IMR-90 (cell line): ENCODE measurements at regions not wholly inside any gene's neighbourhood (a gene's known extent, or its start where the extent isn't known, plus 50 kb on each side); places are given as distances from the start of the nearest gene placed in this dataset.

Source experiments
- ATAC-seq: fragments of 200-7000 bp; cut with Tn5 transposase; 2 replicates; pipeline ENCODE4 v1.9.1; 2020; ENCODE audit warnings: low read depth, mild to moderate bottlenecking, moderate library complexity
- BruUV-seq: library from RNA; stranded (reverse); fragments of 400-500 nt; replicated peaks from 2 replicates; lab custom pipeline; 2021; lab: Mats Ljungman, UMichigan
- CTCF ChIA-PET: fragments of 300-600 bp; formaldehyde crosslinking; extraction: SDS; loops from one replicate; lab custom pipeline; 2021; ENCODE audit warnings: antibody characterized with exemption; lab: Yijun Ruan, JAX
- POLR2A ChIA-PET: fragments of 300-600 bp; sonication (Branson Sonifier 250); formaldehyde crosslinking; loops from one replicate; lab custom pipeline; 2022; ENCODE audit warnings: antibody characterized with exemption; ENCODE audit not compliant: unreplicated experiment; lab: Charles Lee
- DNase-seq: peaks from one replicate; pipeline ENCODE4 v3.0.0; 2013
- H2AFZ ChIP-seq: replicated peaks from 2 replicates; pipeline ENCODE3; 2013; ENCODE audit warnings: low read length, mild to moderate bottlenecking; ENCODE audit not compliant: poor library complexity
- H2AK5ac ChIP-seq: 2 replicates; pipeline ENCODE4 v1.6.1; 2013; ENCODE audit warnings: low read depth, low read length, inconsistent platforms
- H2AK9ac ChIP-seq: replicated peaks from 2 replicates; pipeline ENCODE3; 2013; ENCODE audit warnings: mild to moderate bottlenecking, low read depth, low read length, moderate library complexity; ENCODE audit not compliant: poor library complexity
- H2BK120ac ChIP-seq: 2 replicates; pipeline ENCODE4 v1.6.1; 2013; ENCODE audit warnings: low read depth, low read length, inconsistent platforms
- H2BK15ac ChIP-seq: 3 replicates; pipeline ENCODE4 v1.6.1; 2013; ENCODE audit warnings: low read depth, low read length, inconsistent platforms
- H2BK20ac ChIP-seq: 2 replicates; pipeline ENCODE4 v1.6.1; 2013; ENCODE audit warnings: low read depth, mild to moderate bottlenecking, inconsistent platforms, low read length, moderate library complexity
- H2BK5ac ChIP-seq: 2 replicates; pipeline ENCODE4 v1.6.1; 2013; ENCODE audit warnings: mild to moderate bottlenecking, low read depth, low read length, inconsistent platforms; ENCODE audit not compliant: poor library complexity, severe bottlenecking
- H3K14ac ChIP-seq: replicated peaks from 2 replicates; pipeline ENCODE4 v1.6.1; 2013; ENCODE audit warnings: low read depth, low read length, inconsistent platforms
- H3K18ac ChIP-seq: 2 replicates; pipeline ENCODE4 v1.6.1; 2013; ENCODE audit warnings: low read depth, low read length, control low read depth
- H3K23ac ChIP-seq: 2 replicates; pipeline ENCODE4 v1.6.1; 2013; ENCODE audit warnings: low read depth, low read length, inconsistent platforms
- H3K27ac ChIP-seq: 2 replicates; pipeline ENCODE4 v1.5.1; 2013; ENCODE audit warnings: mild to moderate bottlenecking, control low read depth, low read length; ENCODE audit not compliant: insufficient read depth
- H3K27me3 ChIP-seq: 2 replicates; pipeline ENCODE4 v1.6.1; 2013; ENCODE audit warnings: low read length; ENCODE audit not compliant: control insufficient read depth, insufficient read depth
- H3K36me3 ChIP-seq: 2 replicates; pipeline ENCODE4 v1.6.1; 2013; ENCODE audit warnings: low read length, mixed read lengths; ENCODE audit not compliant: control insufficient read depth, insufficient read depth
- H3K4ac ChIP-seq: 2 replicates; pipeline ENCODE4 v1.6.1; 2013; ENCODE audit warnings: low read depth, low read length, inconsistent platforms
- H3K4me1 ChIP-seq: 2 replicates; pipeline ENCODE4 v1.6.1; 2013; ENCODE audit warnings: low read length, mixed read lengths; ENCODE audit not compliant: control insufficient read depth, insufficient read depth
- H3K4me2 ChIP-seq: 2 replicates; pipeline ENCODE4 v1.6.1; 2013; ENCODE audit warnings: low read depth, mild to moderate bottlenecking, control low read depth, low read length, moderate library complexity
- H3K4me3 ChIP-seq: 2 replicates; pipeline ENCODE4 v1.5.1; 2013; ENCODE audit warnings: low read depth, mild to moderate bottlenecking, control low read depth, low read length, moderate library complexity; ENCODE audit not compliant: insufficient read depth
- H3K56ac ChIP-seq: 2 replicates; pipeline ENCODE4 v1.6.1; 2013; ENCODE audit warnings: low read length, inconsistent platforms; ENCODE audit not compliant: insufficient read depth; ENCODE audit errors: extremely low read depth
- H3K79me1 ChIP-seq, 2 experiments: 2 replicates each; pipeline ENCODE4 v1.6.1; 2013; ENCODE audit warnings: low read length in 2 of 2, inconsistent platforms in 1 of 2, low read depth in 1 of 2
- H3K9ac ChIP-seq: 2 replicates; pipeline ENCODE4 v1.6.1; 2013; ENCODE audit warnings: low read depth, low read length, control low read depth
- H3K9me1 ChIP-seq: 2 replicates; pipeline ENCODE4 v1.6.1; 2013; ENCODE audit warnings: low read length, inconsistent platforms; ENCODE audit not compliant: insufficient read depth
- H3K9me3 ChIP-seq: 2 replicates; pipeline ENCODE4 v1.6.1; 2013; ENCODE audit warnings: low read length; ENCODE audit not compliant: control insufficient read depth, insufficient read depth
- H4K20me1 ChIP-seq: 2 replicates; pipeline ENCODE4 v1.6.1; 2013; ENCODE audit warnings: low read length, inconsistent platforms; ENCODE audit not compliant: insufficient read depth
- H4K5ac ChIP-seq: 2 replicates; pipeline ENCODE4 v1.6.1; 2013; ENCODE audit warnings: mild to moderate bottlenecking, low read depth, low read length, control low read depth
- H4K8ac ChIP-seq, 2 experiments: 2 replicates each; pipeline ENCODE4 v1.6.1; 2013; ENCODE audit warnings: low read depth in 2 of 2, low read length in 2 of 2, control low read depth in 1 of 2, inconsistent platforms in 1 of 2
- H4K91ac ChIP-seq: 2 replicates; pipeline ENCODE4 v1.6.1; 2013; ENCODE audit warnings: low read depth, low read length, inconsistent platforms; ENCODE audit not compliant: insufficient read depth
- BHLHE40 ChIP-seq: fragments of 150-350 bp; IDR thresholded peaks from 2 replicates; pipeline ENCODE4 v1.6.1; 2016; ENCODE audit warnings: mild to moderate bottlenecking, low read depth, low read length
- CHD1 ChIP-seq: IDR thresholded peaks from 2 replicates; pipeline ENCODE4 v1.6.1; 2012; ENCODE audit warnings: low read depth, low read length, improper control_type of control experiment
- ELK1 ChIP-seq: fragments of 150-350 bp; IDR thresholded peaks from 2 replicates; pipeline ENCODE4 v1.6.1; 2016; ENCODE audit warnings: low read depth, mild to moderate bottlenecking, low read length, moderate library complexity, borderline replicate concordance
- FOS ChIP-seq: fragments of 150-350 bp; IDR thresholded peaks from 2 replicates; pipeline ENCODE4 v1.6.1; 2016; ENCODE audit warnings: low read depth, low read length
- MAZ ChIP-seq: IDR thresholded peaks from 2 replicates; pipeline ENCODE4 v1.6.1; 2012; ENCODE audit warnings: low read depth, mild to moderate bottlenecking, low read length, improper control_type of control experiment, moderate library complexity, borderline replicate concordance
- MXI1 ChIP-seq: IDR thresholded peaks from 2 replicates; pipeline ENCODE4 v1.6.1; 2012; ENCODE audit warnings: low read depth, mild to moderate bottlenecking, low read length, moderate library complexity, borderline replicate concordance
- NFE2L2 ChIP-seq: fragments of 150-350 bp; IDR thresholded peaks from 2 replicates; pipeline ENCODE4 v1.6.1; 2016; ENCODE audit warnings: low read depth, mild to moderate bottlenecking, low read length
- RAD21 ChIP-seq: IDR thresholded peaks from 2 replicates; pipeline ENCODE4 v1.6.1; 2012; ENCODE audit warnings: low read length, improper control_type of control experiment
- RCOR1 ChIP-seq: IDR thresholded peaks from 2 replicates; pipeline ENCODE4 v1.6.1; 2012; ENCODE audit warnings: mild to moderate bottlenecking, low read length, improper control_type of control experiment; ENCODE audit not compliant: insufficient replicate concordance
- SMC3 ChIP-seq: fragments of 150-350 bp; IDR thresholded peaks from 2 replicates; pipeline ENCODE4 v1.6.1; 2016; ENCODE audit warnings: low read depth, mild to moderate bottlenecking, antibody characterized with exemption, low read length, moderate library complexity
- WGBS, 2 experiments: methylation state at CpG; one replicate each; pipeline versions ENCODE4 v1.1.5 to v1.1.7; 2013; ENCODE audit warnings: missing lambda C conversion rate in 2 of 2; ENCODE audit not compliant: insufficient read length in 1 of 2; ENCODE audit errors: extremely low coverage in 2 of 2; 5-methylcytosine and 5-hydroxymethylcytosine counted together
- dilution Hi-C: fragments of 300-500 bp; cut with HindIII; formaldehyde crosslinking; loops from one replicate; pipeline ENCODE4 v1.14.3; 2018; ENCODE audit warnings: low sequenced_read_pairs; ENCODE audit not compliant: unreplicated experiment
- in situ Hi-C: fragments of 300-500 bp; cut with MboI; formaldehyde crosslinking; loops from 3 replicates; pipeline ENCODE4 v1.14.3; 2019; ENCODE audit warnings: low sequenced_read_pairs, inconsistent platforms, mixed read lengths
- intact Hi-C: fragments of 100-400 bp; cut with micrococcal nuclease; formaldehyde crosslinking; loops from 2 replicates; pipeline ENCODE4 v1.10.0; 2022
- TF ChIP-seq, protein P1 (sequence below): conservative IDR thresholded peaks from 2 replicates; pipeline ENCODE4 v1.5.1; 2012; ENCODE audit warnings: mild to moderate bottlenecking, low read depth, low read length, improper control_type of control experiment

GRCh38 chr17:77622647-77623046 lies 335.9 kb upstream of the TNRC6C start:
- H3K18ac ChIP-seq = no peak overlapping the region
- H4K8ac ChIP-seq = no peak overlapping the region
- ChIA-PET POLR2A (no interaction called here), CTCF (no interaction called here)
- H2BK20ac ChIP-seq = no peak overlapping the region
- H3K14ac ChIP-seq = no peak overlapping the region
- no peak for DNase-seq
- no peak overlapping the region for H4K5ac ChIP-seq
- TF ChIP-seq FOS (no peak), MXI1 (no peak), SMC3 (no peak), RAD21 (no peak), BHLHE40 (no peak), NFE2L2 (no peak), ELK1 (no peak), RCOR1 (no peak), CHD1 (no peak), MAZ (no peak)
- TF ChIP-seq, protein P1, sequence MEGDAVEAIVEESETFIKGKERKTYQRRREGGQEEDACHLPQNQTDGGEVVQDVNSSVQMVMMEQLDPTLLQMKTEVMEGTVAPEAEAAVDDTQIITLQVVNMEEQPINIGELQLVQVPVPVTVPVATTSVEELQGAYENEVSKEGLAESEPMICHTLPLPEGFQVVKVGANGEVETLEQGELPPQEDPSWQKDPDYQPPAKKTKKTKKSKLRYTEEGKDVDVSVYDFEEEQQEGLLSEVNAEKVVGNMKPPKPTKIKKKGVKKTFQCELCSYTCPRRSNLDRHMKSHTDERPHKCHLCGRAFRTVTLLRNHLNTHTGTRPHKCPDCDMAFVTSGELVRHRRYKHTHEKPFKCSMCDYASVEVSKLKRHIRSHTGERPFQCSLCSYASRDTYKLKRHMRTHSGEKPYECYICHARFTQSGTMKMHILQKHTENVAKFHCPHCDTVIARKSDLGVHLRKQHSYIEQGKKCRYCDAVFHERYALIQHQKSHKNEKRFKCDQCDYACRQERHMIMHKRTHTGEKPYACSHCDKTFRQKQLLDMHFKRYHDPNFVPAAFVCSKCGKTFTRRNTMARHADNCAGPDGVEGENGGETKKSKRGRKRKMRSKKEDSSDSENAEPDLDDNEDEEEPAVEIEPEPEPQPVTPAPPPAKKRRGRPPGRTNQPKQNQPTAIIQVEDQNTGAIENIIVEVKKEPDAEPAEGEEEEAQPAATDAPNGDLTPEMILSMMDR = no peak
- no peak for ATAC-seq
- H3K27ac ChIP-seq = no peak overlapping the region
- H3K4me1 ChIP-seq = peaks cover 2% of the 10 kb centered on the region
- dilution Hi-C loops = no loop called here
- in situ Hi-C loops = no loop called here
- H2AFZ ChIP-seq = no peak overlapping the region
- H2AK9ac ChIP-seq = no peak overlapping the region
- no peak overlapping the region for H3K56ac ChIP-seq
- no peak overlapping the region for H3K23ac ChIP-seq
- H3K4me2 ChIP-seq = peak overlapping the region; percentile 45; the same call in 1 of the 2 replicates
- H3K79me1 ChIP-seq = no peaks in the 10 kb centered on the region
- no peak overlapping the region for H2BK5ac ChIP-seq
- H2BK15ac ChIP-seq = no peak overlapping the region
- H2BK120ac ChIP-seq = no peak overlapping the region
- no peaks in the 10 kb centered on the region; the same call in 1 of the 2 replicates for H3K27me3 ChIP-seq
- H2AK5ac ChIP-seq = no peak overlapping the region
- BruUV-seq = no TSS peak
- no peaks in the 10 kb centered on the region for H3K9me1 ChIP-seq
- WGBS, 2 experiments = no CpG with 5 or more reads among the region's 4 CpGs
- H3K36me3 ChIP-seq = no peaks in the 10 kb centered on the region
- intact Hi-C loops = no loop called here
- H3K4ac ChIP-seq = no peak overlapping the region
- H3K4me3 ChIP-seq = no peak overlapping the region
- H4K20me1 ChIP-seq = no peaks in the 10 kb centered on the region
- H3K9me3 ChIP-seq = peaks cover 2% of the 10 kb centered on the region
- no peak overlapping the region for H3K9ac ChIP-seq
- H4K91ac ChIP-seq = no peak overlapping the region
